ENCODE measurements at regions not wholly inside any gene's neighbourhood (a gene's known extent, or its start where the extent isn't known, plus 50 kb on each side); places are given as distances from the start of the nearest gene placed in this dataset.

- Histone ChIP-seq H3K36me3 (ENCODE audit: control insufficient read depth in 2 of 2, insufficient read depth in 2 of 2, low read length in 1 of 2) (no peaks in the 10 kb centered on the region), H3K27me3 (ENCODE audit: control insufficient read depth in 1 of 2, insufficient read depth in 2 of 2, low read length in 2 of 2) (no peaks in the 10 kb centered on the region), H3K27ac (ENCODE audit: low read depth in 2 of 2, low read length in 1 of 2) (no peak overlapping the region), H3K4me3 (ENCODE audit: low read depth in 1 of 2, low read length in 2 of 2) (no peak overlapping the region), H3K4me1 (ENCODE audit: control insufficient read depth in 2 of 2, insufficient read depth in 2 of 2, low read length in 1 of 2) (no peaks in the 10 kb centered on the region), H3K9me3 (ENCODE audit: control insufficient read depth in 2 of 2, insufficient read depth in 1 of 2, low read depth in 1 of 2, low read length in 1 of 2) (no peaks in the 10 kb centered on the region)
- WGBS, 2 donors: 80 to 91% methylated on average over 18 of the region's 18 CpGs
Observed at GRCh38 chr11:70829134-70829885, 423.1 kb downstream of the SHANK2 start.

- H3K4me1 ChIP-seq (ENCODE audit: control insufficient read depth in 2 of 2, insufficient read depth in 2 of 2, low read length in 1 of 2): no peaks in the 10 kb centered on the region
- no peaks in the 10 kb centered on the region for H3K27me3 ChIP-seq (ENCODE audit: control insufficient read depth in 1 of 2, insufficient read depth in 2 of 2, low read length in 2 of 2)
- H3K36me3 ChIP-seq (ENCODE audit: control insufficient read depth in 2 of 2, insufficient read depth in 2 of 2, low read length in 1 of 2): no peaks in the 10 kb centered on the region
- H3K4me3 ChIP-seq (ENCODE audit: low read depth in 1 of 2, low read length in 2 of 2): no peak overlapping the region
- no peak overlapping the region for H3K27ac ChIP-seq (ENCODE audit: low read depth in 2 of 2, low read length in 1 of 2)
- 75 to 79% methylated on average over 9 of the region's 9 CpGs for WGBS, 2 donors
- H3K9me3 ChIP-seq (ENCODE audit: control insufficient read depth in 2 of 2, insufficient read depth in 1 of 2, low read depth in 1 of 2, low read length in 1 of 2): no peaks in the 10 kb centered on the region
Observed at GRCh38 chr11:70829886-70830272, 422.5 kb downstream of the SHANK2 start.

- Histone ChIP-seq H3K36me3 (ENCODE audit: control insufficient read depth in 2 of 2, insufficient read depth in 2 of 2, low read length in 1 of 2) (no peaks in the 10 kb centered on the region), H3K4me3 (ENCODE audit: low read depth in 1 of 2, low read length in 2 of 2) (no peak overlapping the region), H3K27me3 (ENCODE audit: control insufficient read depth in 1 of 2, insufficient read depth in 2 of 2, low read length in 2 of 2) (no peaks in the 10 kb centered on the region), H3K27ac (ENCODE audit: low read depth in 2 of 2, low read length in 1 of 2) (no peak overlapping the region), H3K4me1 (ENCODE audit: control insufficient read depth in 2 of 2, insufficient read depth in 2 of 2, low read length in 1 of 2) (no peaks in the 10 kb centered on the region), H3K9me3 (ENCODE audit: control insufficient read depth in 2 of 2, insufficient read depth in 1 of 2, low read depth in 1 of 2, low read length in 1 of 2) (peaks cover 0 to 1% of the 10 kb centered on the region in 2 donors)
- WGBS, 2 donors: 87 to 94% methylated on average over 11 of the region's 11 CpGs
Observed at GRCh38 chr11:70833011-70833410, 419.4 kb downstream of the SHANK2 start.

DNA sequence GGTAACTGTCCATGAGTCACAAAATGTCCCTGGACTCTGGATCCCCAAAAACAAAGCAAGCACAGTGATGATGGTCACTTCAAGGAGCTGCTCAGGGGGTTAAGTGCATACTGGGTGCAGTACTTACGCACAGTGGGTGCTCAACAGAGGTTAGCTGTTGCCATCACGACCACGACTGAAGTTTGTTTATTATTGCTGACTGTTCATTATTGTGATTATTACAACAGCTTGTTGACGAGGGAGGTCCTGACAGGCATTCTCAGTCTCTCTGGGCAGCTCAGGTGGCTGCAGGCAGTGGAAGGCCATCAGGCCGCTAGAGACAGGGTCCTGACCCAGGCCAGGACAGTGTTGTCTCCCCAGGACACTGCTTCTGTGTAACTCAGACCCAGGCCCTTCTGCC is 418.8 kb downstream of the SHANK2 start:
- 57 to 68% methylated on average over 5 of the region's 5 CpGs for WGBS, 2 donors
- no peak overlapping the region for H3K4me3 ChIP-seq (ENCODE audit: low read depth in 1 of 2, low read length in 2 of 2)
- H3K27ac ChIP-seq (ENCODE audit: low read depth in 2 of 2, low read length in 1 of 2): no peak overlapping the region
- H3K27me3 ChIP-seq (ENCODE audit: control insufficient read depth in 1 of 2, insufficient read depth in 2 of 2, low read length in 2 of 2): no peaks in the 10 kb centered on the region
- peaks cover 0 to 2% of the 10 kb centered on the region in 2 donors for H3K9me3 ChIP-seq (ENCODE audit: control insufficient read depth in 2 of 2, insufficient read depth in 1 of 2, low read depth in 1 of 2, low read length in 1 of 2)
- H3K36me3 ChIP-seq (ENCODE audit: control insufficient read depth in 2 of 2, insufficient read depth in 2 of 2, low read length in 1 of 2): no peaks in the 10 kb centered on the region
- H3K4me1 ChIP-seq (ENCODE audit: control insufficient read depth in 2 of 2, insufficient read depth in 2 of 2, low read length in 1 of 2): no peaks in the 10 kb centered on the region

GRCh38 chr11:70834277-70834940 is 418.0 kb downstream of the SHANK2 start:
- Histone ChIP-seq H3K27ac (ENCODE audit: low read depth in 2 of 2, low read length in 1 of 2) (no peak overlapping the region), H3K36me3 (ENCODE audit: control insufficient read depth in 2 of 2, insufficient read depth in 2 of 2, low read length in 1 of 2) (no peaks in the 10 kb centered on the region), H3K4me1 (ENCODE audit: control insufficient read depth in 2 of 2, insufficient read depth in 2 of 2, low read length in 1 of 2) (no peaks in the 10 kb centered on the region), H3K27me3 (ENCODE audit: control insufficient read depth in 1 of 2, insufficient read depth in 2 of 2, low read length in 2 of 2) (no peaks in the 10 kb centered on the region), H3K9me3 (ENCODE audit: control insufficient read depth in 2 of 2, insufficient read depth in 1 of 2, low read depth in 1 of 2, low read length in 1 of 2) (peaks cover 0 to 2% of the 10 kb centered on the region in 2 donors), H3K4me3 (ENCODE audit: low read depth in 1 of 2, low read length in 2 of 2) (no peak overlapping the region)
- WGBS, 2 donors: 68 to 70% methylated on average over 14 of the region's 14 CpGs

DNA sequence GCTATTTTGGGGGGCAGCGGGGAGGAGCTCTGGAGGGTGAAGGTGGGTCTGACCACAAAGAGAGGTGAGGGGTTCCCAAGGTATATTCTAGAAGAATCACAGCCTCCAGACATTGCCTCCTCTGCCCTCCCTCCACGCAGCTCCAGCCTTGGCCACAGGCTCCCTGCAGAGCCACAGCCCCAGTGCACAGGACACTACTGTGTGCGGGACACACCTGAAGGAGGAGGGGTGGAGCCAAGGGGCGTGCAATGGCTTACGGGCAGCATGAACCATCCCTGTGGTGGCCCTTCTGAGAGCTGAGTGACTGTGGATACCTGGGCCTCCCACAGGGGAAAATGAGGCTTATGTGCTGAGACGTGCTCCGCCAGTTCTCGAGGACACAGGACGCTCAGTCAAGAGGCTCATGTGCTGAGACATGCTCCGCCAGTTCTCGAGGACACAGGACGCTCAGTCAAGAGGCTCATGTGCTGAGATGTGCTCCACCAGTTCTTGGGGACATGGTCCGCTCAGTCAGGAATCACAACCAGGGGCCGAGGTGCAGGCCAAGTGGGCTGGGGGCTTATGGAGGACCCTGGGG is 417.3 kb downstream of the SHANK2 start:
- Histone ChIP-seq H3K4me3 (ENCODE audit: low read depth in 1 of 2, low read length in 2 of 2) (no peak overlapping the region), H3K9me3 (ENCODE audit: control insufficient read depth in 2 of 2, insufficient read depth in 1 of 2, low read depth in 1 of 2, low read length in 1 of 2) (peaks cover 0 to 2% of the 10 kb centered on the region in 2 donors), H3K4me1 (ENCODE audit: control insufficient read depth in 2 of 2, insufficient read depth in 2 of 2, low read length in 1 of 2) (no peaks in the 10 kb centered on the region), H3K36me3 (ENCODE audit: control insufficient read depth in 2 of 2, insufficient read depth in 2 of 2, low read length in 1 of 2) (no peaks in the 10 kb centered on the region), H3K27ac (ENCODE audit: low read depth in 2 of 2, low read length in 1 of 2) (no peak overlapping the region), H3K27me3 (ENCODE audit: control insufficient read depth in 1 of 2, insufficient read depth in 2 of 2, low read length in 2 of 2) (no peaks in the 10 kb centered on the region)
- 81 to 85% methylated on average over 14 of the region's 14 CpGs for WGBS, 2 donors

- no peaks in the 10 kb centered on the region for H3K27me3 ChIP-seq (ENCODE audit: control insufficient read depth in 1 of 2, insufficient read depth in 2 of 2, low read length in 2 of 2)
- H3K27ac ChIP-seq (ENCODE audit: low read depth in 2 of 2, low read length in 1 of 2): no peak overlapping the region
- no peaks in the 10 kb centered on the region for H3K36me3 ChIP-seq (ENCODE audit: control insufficient read depth in 2 of 2, insufficient read depth in 2 of 2, low read length in 1 of 2)
- 77 to 80% methylated on average over 10 of the region's 10 CpGs for WGBS, 2 donors
- no peaks in the 10 kb centered on the region for H3K4me1 ChIP-seq (ENCODE audit: control insufficient read depth in 2 of 2, insufficient read depth in 2 of 2, low read length in 1 of 2)
- no peak overlapping the region for H3K4me3 ChIP-seq (ENCODE audit: low read depth in 1 of 2, low read length in 2 of 2)
- peaks cover 0 to 2% of the 10 kb centered on the region in 2 donors for H3K9me3 ChIP-seq (ENCODE audit: control insufficient read depth in 2 of 2, insufficient read depth in 1 of 2, low read depth in 1 of 2, low read length in 1 of 2)
Observed at GRCh38 chr11:70836071-70836470, 416.3 kb downstream of the SHANK2 start.

GRCh38 chr11:70838198-70838597 is 414.2 kb downstream of the SHANK2 start:
- no peaks in the 10 kb centered on the region for H3K36me3 ChIP-seq (ENCODE audit: control insufficient read depth in 2 of 2, insufficient read depth in 2 of 2, low read length in 1 of 2)
- 90 to 91% methylated on average over 3 of the region's 3 CpGs for WGBS, 2 donors
- H3K4me3 ChIP-seq (ENCODE audit: low read depth in 1 of 2, low read length in 2 of 2): no peak overlapping the region
- H3K9me3 ChIP-seq (ENCODE audit: control insufficient read depth in 2 of 2, insufficient read depth in 1 of 2, low read depth in 1 of 2, low read length in 1 of 2): peaks cover 0 to 2% of the 10 kb centered on the region in 2 donors
- no peaks in the 10 kb centered on the region for H3K4me1 ChIP-seq (ENCODE audit: control insufficient read depth in 2 of 2, insufficient read depth in 2 of 2, low read length in 1 of 2)
- no peak overlapping the region for H3K27ac ChIP-seq (ENCODE audit: low read depth in 2 of 2, low read length in 1 of 2)
- no peaks in the 10 kb centered on the region for H3K27me3 ChIP-seq (ENCODE audit: control insufficient read depth in 1 of 2, insufficient read depth in 2 of 2, low read length in 2 of 2)

GRCh38 chr11:70839851-70840250 is 412.5 kb downstream of the SHANK2 start:
- Histone ChIP-seq H3K9me3 (ENCODE audit: control insufficient read depth in 2 of 2, insufficient read depth in 1 of 2, low read depth in 1 of 2, low read length in 1 of 2) (peaks cover 0 to 2% of the 10 kb centered on the region in 2 donors), H3K27ac (ENCODE audit: low read depth in 2 of 2, low read length in 1 of 2) (no peak overlapping the region), H3K36me3 (ENCODE audit: control insufficient read depth in 2 of 2, insufficient read depth in 2 of 2, low read length in 1 of 2) (no peaks in the 10 kb centered on the region), H3K4me3 (ENCODE audit: low read depth in 1 of 2, low read length in 2 of 2) (no peak overlapping the region), H3K27me3 (ENCODE audit: control insufficient read depth in 1 of 2, insufficient read depth in 2 of 2, low read length in 2 of 2) (no peaks in the 10 kb centered on the region), H3K4me1 (ENCODE audit: control insufficient read depth in 2 of 2, insufficient read depth in 2 of 2, low read length in 1 of 2) (no peaks in the 10 kb centered on the region)
- 92 to 94% methylated on average over 10 of the region's 10 CpGs for WGBS, 2 donors

All from esophagus (tissue), 2 donors.